Neural crest cell (in vitro differentiated cells): ENCODE measurements at regions not wholly inside any gene's neighbourhood (a gene's known extent, or its start where the extent isn't known, plus 50 kb on each side); places are given as distances from the start of the nearest gene placed in this dataset.

ENCODE experiments used
- DNase-seq: peaks from one replicate; pipeline ENCODE4 v3.0.0; 2021; ENCODE audit warnings: low read depth, mixed read lengths, low spot score
- H3K27ac Mint-ChIP-seq: one replicate; pipeline ENCODE4 v1.8.0; 2021; ENCODE audit warnings: mild to moderate bottlenecking, mixed read lengths; ENCODE audit not compliant: unreplicated experiment
- H3K27me3 Mint-ChIP-seq: 2 replicates; pipeline ENCODE4 v1.8.0; 2021; ENCODE audit warnings: low read depth, mild to moderate bottlenecking, mixed read lengths
- H3K36me3 Mint-ChIP-seq: 2 replicates; pipeline ENCODE4 v1.8.0; 2021; ENCODE audit warnings: low read depth, mild to moderate bottlenecking, mixed read lengths
- H3K4me1 Mint-ChIP-seq: 2 replicates; pipeline ENCODE4 v1.8.0; 2021; ENCODE audit warnings: mixed read lengths
- H3K4me3 Mint-ChIP-seq: one replicate; pipeline ENCODE4 v1.8.0; 2021; ENCODE audit warnings: mild to moderate bottlenecking, mixed read lengths
- H3K9me3 Mint-ChIP-seq: 2 replicates; pipeline ENCODE4 v1.8.0; 2021; ENCODE audit warnings: mixed read lengths
- TF ChIP-seq, protein P1 (sequence below): fragments of 200-600 bp; sonication (generic); conservative IDR thresholded peaks from 2 replicates; pipeline ENCODE4 v1.5.0; 2021; ENCODE audit warnings: antibody characterized with exemption, mild to moderate bottlenecking

DNA sequence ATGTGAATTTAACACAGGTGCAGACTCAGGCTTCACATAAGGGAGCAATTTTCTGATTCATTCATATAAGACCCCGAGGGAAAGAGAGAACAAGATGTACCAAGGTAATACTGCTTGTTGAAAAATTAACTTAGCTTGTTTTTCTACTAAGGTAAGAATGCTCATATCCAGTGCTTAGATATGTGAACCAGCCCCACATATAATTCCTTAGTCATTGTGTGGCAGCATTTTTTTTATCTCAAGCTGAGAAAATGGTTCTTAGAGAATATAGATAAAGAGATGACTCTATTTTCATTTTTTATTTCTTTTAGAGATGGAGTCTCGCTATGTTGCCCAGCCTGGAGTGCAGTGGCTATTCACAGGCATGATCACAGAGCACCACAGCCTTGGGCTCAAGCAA is 121.8 kb upstream of the SEM1 start:
- no peak overlapping the region for H3K4me3 Mint-ChIP-seq
- peaks cover 7% of the 10 kb centered on the region for H3K4me1 Mint-ChIP-seq
- no peaks in the 10 kb centered on the region for H3K36me3 Mint-ChIP-seq
- H3K9me3 Mint-ChIP-seq, result peaks cover 4% of the 10 kb centered on the region
- TF ChIP-seq, protein P1, sequence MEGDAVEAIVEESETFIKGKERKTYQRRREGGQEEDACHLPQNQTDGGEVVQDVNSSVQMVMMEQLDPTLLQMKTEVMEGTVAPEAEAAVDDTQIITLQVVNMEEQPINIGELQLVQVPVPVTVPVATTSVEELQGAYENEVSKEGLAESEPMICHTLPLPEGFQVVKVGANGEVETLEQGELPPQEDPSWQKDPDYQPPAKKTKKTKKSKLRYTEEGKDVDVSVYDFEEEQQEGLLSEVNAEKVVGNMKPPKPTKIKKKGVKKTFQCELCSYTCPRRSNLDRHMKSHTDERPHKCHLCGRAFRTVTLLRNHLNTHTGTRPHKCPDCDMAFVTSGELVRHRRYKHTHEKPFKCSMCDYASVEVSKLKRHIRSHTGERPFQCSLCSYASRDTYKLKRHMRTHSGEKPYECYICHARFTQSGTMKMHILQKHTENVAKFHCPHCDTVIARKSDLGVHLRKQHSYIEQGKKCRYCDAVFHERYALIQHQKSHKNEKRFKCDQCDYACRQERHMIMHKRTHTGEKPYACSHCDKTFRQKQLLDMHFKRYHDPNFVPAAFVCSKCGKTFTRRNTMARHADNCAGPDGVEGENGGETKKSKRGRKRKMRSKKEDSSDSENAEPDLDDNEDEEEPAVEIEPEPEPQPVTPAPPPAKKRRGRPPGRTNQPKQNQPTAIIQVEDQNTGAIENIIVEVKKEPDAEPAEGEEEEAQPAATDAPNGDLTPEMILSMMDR, result no peak
- no peak overlapping the region for H3K27ac Mint-ChIP-seq
- no peaks in the 10 kb centered on the region for H3K27me3 Mint-ChIP-seq
- no peak for DNase-seq

DNA sequence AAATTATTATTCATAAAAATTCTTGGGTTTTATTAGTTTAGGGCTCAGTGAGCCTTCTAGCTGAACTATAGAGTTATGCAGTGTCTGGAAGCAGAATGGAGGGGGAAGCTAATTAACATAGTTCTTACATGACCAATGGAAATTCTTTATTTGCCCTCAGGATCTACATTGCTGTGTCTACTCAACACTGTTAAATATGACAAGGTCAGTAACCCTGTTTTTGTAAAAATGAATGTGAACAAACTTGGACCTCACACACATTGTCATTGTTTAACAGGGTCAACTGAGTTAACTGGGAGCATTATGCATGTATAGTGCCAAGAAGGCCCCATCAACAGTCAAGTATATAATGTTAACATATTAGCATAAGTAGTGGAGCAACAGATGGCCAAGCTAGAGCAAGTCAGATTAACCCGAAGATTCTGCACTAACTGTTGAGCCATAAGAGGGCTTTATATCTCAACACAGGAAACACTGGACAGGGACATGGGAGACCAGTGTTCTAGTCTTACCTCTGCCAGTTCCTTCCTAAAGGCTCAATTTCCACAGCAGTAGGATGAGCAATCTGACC is 122.5 kb upstream of the SEM1 start:
- Mint-ChIP-seq H3K27me3 (no peaks in the 10 kb centered on the region), H3K4me3 (no peak overlapping the region), H3K27ac (no peak overlapping the region), H3K36me3 (no peaks in the 10 kb centered on the region), H3K4me1 (peaks cover 7% of the 10 kb centered on the region), H3K9me3 (peaks cover 4% of the 10 kb centered on the region)
- DNase-seq, result no peak
- TF ChIP-seq, protein P1, result no peak

DNA sequence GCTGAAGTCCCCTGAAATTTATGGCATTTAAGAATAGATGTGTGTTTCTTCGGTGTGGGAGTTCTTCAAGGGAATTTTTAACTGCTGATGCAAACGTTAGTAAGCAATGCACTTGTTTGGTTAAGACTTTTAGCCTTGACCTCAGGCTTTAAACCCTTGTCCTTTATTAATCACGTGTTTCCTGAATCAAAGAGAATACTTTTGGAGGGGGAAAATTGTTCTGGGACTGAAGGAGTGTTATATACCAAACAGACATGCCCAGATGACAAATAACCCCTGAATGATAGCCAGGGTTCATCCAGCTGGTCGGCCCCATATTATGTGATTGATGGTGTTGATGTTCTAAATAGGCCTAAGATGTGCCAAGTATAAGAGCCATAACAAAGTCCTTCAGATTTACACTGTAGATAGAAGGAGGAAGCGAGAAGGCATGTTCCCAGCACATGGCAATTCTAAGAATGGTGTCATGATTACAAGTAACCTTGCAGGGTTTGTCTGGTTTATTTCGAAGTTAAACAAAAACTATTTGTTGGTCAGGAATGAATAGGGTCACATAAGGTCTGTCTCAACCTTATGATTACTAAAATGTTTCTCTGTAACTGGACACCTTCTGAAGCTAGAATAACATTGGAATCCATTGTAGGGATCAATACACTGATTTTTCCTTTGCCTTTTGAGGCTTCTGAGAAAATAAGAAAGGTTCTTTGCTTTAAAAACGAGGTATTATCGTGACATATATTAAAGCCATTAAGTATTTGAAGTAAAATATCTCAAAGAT is 124.2 kb upstream of the SEM1 start:
- DNase-seq, result no peak
- H3K4me1 Mint-ChIP-seq, result peaks cover 7% of the 10 kb centered on the region
- TF ChIP-seq, protein P1, result no peak
- no peak overlapping the region for H3K4me3 Mint-ChIP-seq
- peaks cover 4% of the 10 kb centered on the region for H3K9me3 Mint-ChIP-seq
- no peaks in the 10 kb centered on the region for H3K36me3 Mint-ChIP-seq
- peaks cover 2% of the 10 kb centered on the region for H3K27me3 Mint-ChIP-seq
- H3K27ac Mint-ChIP-seq, result peak overlapping the region; percentile 23

DNA sequence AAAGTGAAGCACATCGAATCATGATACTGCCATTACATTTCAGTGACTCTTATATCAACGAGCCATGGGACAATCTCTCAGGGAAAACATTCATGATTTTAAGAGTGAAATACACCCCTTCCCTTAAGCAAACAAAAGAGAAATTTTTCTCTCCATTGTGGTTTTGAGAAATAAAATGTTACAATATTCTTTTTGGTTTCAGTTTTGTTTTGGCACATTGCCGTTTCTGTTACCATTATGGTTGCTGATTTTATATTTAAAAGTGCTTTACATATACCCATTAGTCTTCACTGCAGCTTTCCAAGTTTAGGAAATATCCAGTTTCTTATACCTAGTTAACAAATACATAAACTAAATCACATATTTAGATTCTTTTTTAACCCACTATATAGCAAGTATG is 126.8 kb upstream of the SEM1 start:
- DNase-seq, result no peak
- TF ChIP-seq, protein P1, result no peak
- Mint-ChIP-seq H3K27ac (no peak overlapping the region), H3K4me1 (peaks cover 7% of the 10 kb centered on the region), H3K9me3 (no peaks in the 10 kb centered on the region), H3K36me3 (no peaks in the 10 kb centered on the region), H3K27me3 (peaks cover 7% of the 10 kb centered on the region), H3K4me3 (no peak overlapping the region)

DNA sequence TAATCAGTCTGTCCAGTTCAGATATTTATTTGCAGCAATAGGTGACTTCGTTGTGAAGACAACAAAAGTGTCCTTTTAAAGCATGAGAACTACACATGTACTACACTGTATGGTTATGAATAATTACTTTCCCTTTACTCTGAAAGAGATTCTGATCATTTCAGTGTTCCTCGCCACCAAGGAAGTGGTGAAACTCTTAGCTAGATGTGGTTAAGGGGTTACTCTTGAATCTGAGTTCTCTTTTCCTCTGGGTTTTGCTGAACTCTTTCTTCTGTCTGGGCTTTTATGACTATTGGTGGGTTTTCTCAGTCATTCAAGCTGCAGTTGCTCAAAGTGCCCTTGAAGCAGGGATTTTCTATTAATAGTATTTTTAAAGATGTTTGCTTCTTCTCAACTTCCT is 127.9 kb upstream of the SEM1 start:
- H3K4me1 Mint-ChIP-seq, result peaks cover 7% of the 10 kb centered on the region
- H3K27ac Mint-ChIP-seq, result no peak overlapping the region
- H3K4me3 Mint-ChIP-seq, result no peak overlapping the region
- H3K9me3 Mint-ChIP-seq, result no peaks in the 10 kb centered on the region
- TF ChIP-seq, protein P1, result no peak
- DNase-seq, result no peak
- H3K27me3 Mint-ChIP-seq, result peaks cover 7% of the 10 kb centered on the region
- H3K36me3 Mint-ChIP-seq, result no peaks in the 10 kb centered on the region
